GM06990 (cell line): ENCODE measurements at regions not wholly inside any gene's neighbourhood (a gene's known extent, or its start where the extent isn't known, plus 50 kb on each side); places are given as distances from the start of the nearest gene placed in this dataset.

Source experiments
- DNase-seq: peaks from one replicate; pipeline ENCODE4 v3.0.0-alpha.2; 2011; ENCODE audit not compliant: insufficient read length; ENCODE audit errors: extremely low read depth
- H3K27me3 ChIP-seq: replicated peaks from 2 replicates; pipeline ENCODE4 v1.6.0; 2011; ENCODE audit warnings: low read length; ENCODE audit not compliant: control insufficient read depth, insufficient read depth
- H3K36me3 ChIP-seq: 2 replicates; pipeline ENCODE4 v1.5.1; 2011; ENCODE audit warnings: low read length; ENCODE audit not compliant: control insufficient read depth, insufficient read depth
- H3K4me3 ChIP-seq: replicated peaks from 2 replicates; pipeline ENCODE4 v1.5.1; 2011; ENCODE audit warnings: low read depth, mild to moderate bottlenecking, control low read depth, low read length
- CTCF ChIP-seq: IDR thresholded peaks from 2 replicates; pipeline ENCODE4 v1.5.1; 2011; ENCODE audit warnings: low read length, control low read depth, mild to moderate bottlenecking, inconsistent platforms; ENCODE audit not compliant: insufficient read depth, poor library complexity, severe bottlenecking

- Histone ChIP-seq H3K27me3 (no peaks in the 10 kb centered on the region), H3K36me3 (no peaks in the 10 kb centered on the region), H3K4me3 (no peak overlapping the region)
- no peak for DNase-seq
- no peak for TF ChIP-seq CTCF
Measured at GRCh38 chr13:88976466-88976865, 1305.3 kb downstream of the SLITRK5 start.

- Histone ChIP-seq H3K36me3 (no peaks in the 10 kb centered on the region), H3K4me3 (no peak overlapping the region), H3K27me3 (no peaks in the 10 kb centered on the region)
- DNase-seq = no peak
- TF ChIP-seq CTCF = no peak
Measured at GRCh38 chr13:88978607-88979006, 1307.4 kb downstream of the SLITRK5 start.

DNA sequence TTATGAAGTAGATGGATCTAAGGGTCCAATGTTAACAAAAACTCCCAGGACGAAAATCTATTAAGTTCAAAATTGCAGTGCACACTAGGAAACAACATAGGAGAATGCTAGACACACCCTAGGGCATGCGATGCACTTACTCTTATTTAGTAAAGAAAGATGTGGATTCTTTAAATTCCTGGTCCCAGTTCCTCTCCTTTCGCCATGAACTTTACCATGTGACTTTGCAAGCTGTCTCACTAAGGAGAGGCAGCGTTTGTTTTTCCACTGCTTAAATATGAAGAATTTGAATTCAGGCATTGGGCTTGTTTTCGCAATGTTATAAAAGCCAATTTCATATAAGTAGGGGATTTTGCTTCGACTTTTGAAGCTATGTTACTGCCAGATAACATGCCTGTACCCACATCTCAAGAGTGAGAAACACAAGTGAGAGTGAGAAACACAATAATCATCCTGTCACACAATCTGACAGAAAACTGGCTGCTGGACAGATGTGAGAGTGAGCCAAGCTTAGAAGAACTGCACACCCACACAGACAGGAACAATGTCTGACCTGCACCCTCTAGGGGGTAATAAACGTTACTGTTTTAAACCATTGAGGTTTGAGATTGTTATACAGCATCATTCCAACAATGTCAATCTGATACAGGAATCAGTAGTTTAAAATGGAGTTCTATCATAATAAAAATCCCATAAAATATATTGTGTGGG, 1308.4 kb downstream of the SLITRK5 start:
- Histone ChIP-seq H3K4me3 (no peak overlapping the region), H3K27me3 (no peaks in the 10 kb centered on the region), H3K36me3 (no peaks in the 10 kb centered on the region)
- no peak for DNase-seq
- no peak for TF ChIP-seq CTCF

DNA sequence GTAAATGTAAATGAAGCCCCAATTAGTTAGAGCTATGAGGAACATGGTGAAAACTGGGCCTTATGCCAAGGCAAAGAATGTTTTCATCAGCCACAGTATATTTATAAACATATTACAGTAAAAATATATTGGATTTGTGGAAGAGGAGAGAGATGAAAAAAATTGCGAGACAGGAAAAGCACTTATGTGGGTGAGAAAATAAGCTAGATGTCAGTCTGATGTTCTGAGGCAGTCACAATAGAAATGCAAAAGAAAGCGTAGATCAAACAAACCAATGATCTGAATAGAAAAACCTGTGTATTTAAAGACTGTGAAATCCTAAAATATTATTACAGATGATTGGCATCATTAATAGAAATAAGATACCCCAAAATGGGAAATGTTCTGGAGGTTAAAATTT, 1332.5 kb downstream of the SLITRK5 start:
- no peak for DNase-seq
- Histone ChIP-seq H3K36me3 (no peaks in the 10 kb centered on the region), H3K27me3 (no peaks in the 10 kb centered on the region), H3K4me3 (no peak overlapping the region)
- TF ChIP-seq CTCF = no peak

- DNase-seq = no peak
- Histone ChIP-seq H3K36me3 (no peaks in the 10 kb centered on the region), H3K27me3 (no peaks in the 10 kb centered on the region), H3K4me3 (no peak overlapping the region)
- no peak for TF ChIP-seq CTCF
Measured at GRCh38 chr13:89011615-89012014, 1340.4 kb downstream of the SLITRK5 start.
